H1 (cell line): ENCODE measurements at regions not wholly inside any gene's neighbourhood (a gene's known extent, or its start where the extent isn't known, plus 50 kb on each side); places are given as distances from the start of the nearest gene placed in this dataset.

ENCODE experiments used
- CTCF ChIA-PET: fragments of 300-600 bp; sonication (Branson Sonifier 250); formaldehyde crosslinking; loops from one replicate; lab custom pipeline; 2021; ENCODE audit not compliant: partially characterized antibody; lab: Charles Lee
- POLR2A ChIA-PET: fragments of 300-600 bp; sonication (Branson Sonifier 250); formaldehyde crosslinking; loops from one replicate; lab custom pipeline; 2021; ENCODE audit warnings: inconsistent platforms; ENCODE audit not compliant: partially characterized antibody; lab: Charles Lee
- DNase-seq, 2 experiments: peaks; one replicate each; pipeline versions ENCODE4 v3.0.0 to v3.0.0-alpha.2; 2010 to 2022; ENCODE audit warnings: low spot score in 2 of 2, low read depth in 1 of 2, mixed read lengths in 1 of 2
- FAIRE-seq: peaks from 2 replicates; lab custom pipeline; 2011; peaks lifted over from hg19 to GRCh38; lab: Jason Lieb, UNC
- H2AFZ ChIP-seq: 2 replicates; pipeline ENCODE4 v1.8.1; 2012; ENCODE audit warnings: low read length, inconsistent platforms
- H2AK5ac ChIP-seq: 2 replicates; pipeline ENCODE4 v1.6.1; 2013; ENCODE audit warnings: low read depth, low read length
- H2BK120ac ChIP-seq: replicated peaks from 2 replicates; pipeline ENCODE3; 2013; ENCODE audit warnings: low read depth, low read length, inconsistent platforms
- H2BK12ac ChIP-seq: 2 replicates; pipeline ENCODE4 v1.6.1; 2013; ENCODE audit warnings: low read depth, low read length
- H2BK15ac ChIP-seq: 2 replicates; pipeline ENCODE4 v1.6.1; 2013; ENCODE audit warnings: low read length
- H2BK20ac ChIP-seq: 2 replicates; pipeline ENCODE4 v1.6.1; 2013; ENCODE audit warnings: low read length
- H2BK5ac ChIP-seq: 2 replicates; pipeline ENCODE4 v1.6.1; 2013; ENCODE audit warnings: low read depth, low read length
- H3K14ac ChIP-seq: 2 replicates; pipeline ENCODE4 v1.6.1; 2013; ENCODE audit warnings: inconsistent platforms; ENCODE audit not compliant: insufficient read length
- H3K18ac ChIP-seq: 2 replicates; pipeline ENCODE4 v1.6.1; 2013; ENCODE audit warnings: low read length; ENCODE audit errors: extremely low read depth
- H3K23ac ChIP-seq: 2 replicates; pipeline ENCODE4 v1.6.1; 2013; ENCODE audit warnings: inconsistent platforms; ENCODE audit not compliant: insufficient read length
- H3K23me2 ChIP-seq: 2 replicates; pipeline ENCODE4 v1.6.1; 2013; ENCODE audit warnings: low read depth, low read length
- H3K27ac ChIP-seq: 2 replicates; pipeline ENCODE4 v1.6.1; 2011; ENCODE audit warnings: low read depth, low read length, inconsistent platforms
- H3K27me3 ChIP-seq, 4 experiments: replicated peaks in 1 of 4; 1 replicate in 1 of 4; 2 replicates in 3 of 4; pipeline versions ENCODE4 v1.6.1 to v1.8.1; 2011 to 2013; ENCODE audit warnings: low read length in 3 of 4, mild to moderate bottlenecking in 3 of 4, inconsistent platforms in 2 of 4, mixed read lengths in 2 of 4, moderate library complexity in 1 of 4; ENCODE audit not compliant: control insufficient read depth in 3 of 4, insufficient read depth in 3 of 4; ENCODE audit errors: extremely low read depth in 1 of 4
- H3K36me3 ChIP-seq, 4 experiments: 2 replicates each; pipeline versions ENCODE4 v1.6.1 to v1.8.1; 2011 to 2013; ENCODE audit warnings: mild to moderate bottlenecking in 4 of 4, low read length in 3 of 4, moderate library complexity in 2 of 4, control low read depth in 1 of 4, inconsistent platforms in 1 of 4; ENCODE audit not compliant: insufficient read depth in 4 of 4, control insufficient read depth in 2 of 4
- H3K4ac ChIP-seq: replicated peaks from 2 replicates; pipeline ENCODE3; 2013; ENCODE audit warnings: low read length, low read depth, mixed read lengths, inconsistent platforms; ENCODE audit not compliant: insufficient read length
- H3K4me1 ChIP-seq, 4 experiments: replicated peaks in 1 of 4; 1 replicate in 1 of 4; 2 replicates in 3 of 4; pipeline versions ENCODE4 v1.6.1 to v1.8.1; 2011 to 2013; ENCODE audit warnings: low read length in 3 of 4, inconsistent platforms in 2 of 4, mixed read lengths in 1 of 4; ENCODE audit not compliant: insufficient read depth in 4 of 4, control insufficient read depth in 3 of 4
- H3K4me2 ChIP-seq, 2 experiments: 2 replicates each; pipeline versions ENCODE4 v1.6.1 to v1.8.1; 2011 to 2013; ENCODE audit warnings: low read depth in 2 of 2, low read length in 2 of 2, control low read depth in 1 of 2, inconsistent platforms in 1 of 2, mild to moderate bottlenecking in 1 of 2; ENCODE audit not compliant: insufficient read depth in 1 of 2
- H3K4me3 ChIP-seq, 4 experiments: fragments of 200-600, 300-600 bp in 1 of 4; sonication (generic), shearing (Covaris generic), sonication (Bioruptor Twin) in 1 of 4; 2 replicates each; pipeline versions ENCODE4 v1.5.1 to v1.8.1; 2011 to 2016; ENCODE audit warnings: low read length in 4 of 4, low read depth in 3 of 4, control low read depth in 2 of 4, inconsistent platforms in 2 of 4, mild to moderate bottlenecking in 2 of 4, mixed read lengths in 1 of 4, moderate library complexity in 1 of 4; ENCODE audit not compliant: insufficient read depth in 2 of 4; ENCODE audit errors: extremely low read depth in 1 of 4
- H3K56ac ChIP-seq: replicated peaks from 2 replicates; pipeline ENCODE3; 2013; ENCODE audit warnings: low read depth, mild to moderate bottlenecking, mixed read lengths, low read length, inconsistent platforms; ENCODE audit not compliant: insufficient read length
- H3K79me1 ChIP-seq: 2 replicates; pipeline ENCODE4 v1.6.1; 2013; ENCODE audit warnings: low read depth, low read length, control low read depth
- H3K79me2 ChIP-seq, 2 experiments: 2 replicates each; pipeline versions ENCODE4 v1.6.1 to v1.8.1; 2012 to 2013; ENCODE audit warnings: low read length in 2 of 2, mild to moderate bottlenecking in 2 of 2, inconsistent platforms in 1 of 2; ENCODE audit not compliant: insufficient read depth in 2 of 2, control insufficient read depth in 1 of 2
- H3K9ac ChIP-seq, 4 experiments: replicated peaks in 1 of 4; 1 replicate in 1 of 4; 2 replicates in 3 of 4; pipeline versions ENCODE4 v1.6.1 to v1.8.1; 2011 to 2013; ENCODE audit warnings: low read depth in 3 of 4, low read length in 3 of 4, control low read depth in 2 of 4, mild to moderate bottlenecking in 2 of 4, moderate library complexity in 2 of 4, inconsistent platforms in 1 of 4; ENCODE audit errors: extremely low read depth in 1 of 4
- H3K9me3 ChIP-seq, 2 experiments: 2 replicates each; pipeline versions ENCODE4 v1.6.1 to v1.8.1; 2012 to 2013; ENCODE audit warnings: mild to moderate bottlenecking in 2 of 2, moderate library complexity in 2 of 2, control low read depth in 1 of 2, inconsistent platforms in 1 of 2, low read depth in 1 of 2, low read length in 1 of 2, mixed read lengths in 1 of 2; ENCODE audit not compliant: insufficient read depth in 2 of 2
- H4K20me1 ChIP-seq, 2 experiments: replicated peaks in 1 of 2; 2 replicates each; pipeline versions ENCODE3 to v1.8.1; 2011 to 2013; ENCODE audit warnings: inconsistent platforms in 2 of 2, low read length in 2 of 2, mild to moderate bottlenecking in 1 of 2; ENCODE audit not compliant: insufficient read depth in 2 of 2, control insufficient read depth in 1 of 2
- H4K5ac ChIP-seq: 2 replicates; pipeline ENCODE4 v1.6.1; 2013; ENCODE audit warnings: low read length, low read depth, mixed read lengths, inconsistent platforms; ENCODE audit not compliant: insufficient read length
- H4K8ac ChIP-seq: 2 replicates; pipeline ENCODE4 v1.8.0; 2013; ENCODE audit warnings: mild to moderate bottlenecking, moderate library complexity, low read length, inconsistent platforms; ENCODE audit not compliant: insufficient read depth; ENCODE audit errors: extremely low read depth
- H4K91ac ChIP-seq: replicated peaks from 2 replicates; pipeline ENCODE3; 2013; ENCODE audit warnings: low read length, mixed read lengths, inconsistent platforms; ENCODE audit not compliant: insufficient read length
- JUND ChIP-seq: IDR thresholded peaks from 2 replicates; pipeline ENCODE4 v1.6.1; 2011; ENCODE audit warnings: mild to moderate bottlenecking, improper control_type of control experiment, low read length
- SRF ChIP-seq: IDR thresholded peaks from 2 replicates; pipeline ENCODE4 v1.6.1; 2011; ENCODE audit warnings: mild to moderate bottlenecking, low read depth, low read length, moderate library complexity
- WGBS, 2 experiments: shearing (Covaris generic) in 1 of 2; methylation state at CpG; one replicate each; pipeline versions ENCODE4 v1.1.6 to v1.1.7; 2013 to 2015; ENCODE audit warnings: low lambda C conversion rate in 2 of 2, mixed read lengths in 2 of 2, inconsistent platforms in 1 of 2, low coverage in 1 of 2, missing lambda C conversion rate in 1 of 2; ENCODE audit not compliant: insufficient replicate concordance in 2 of 2, insufficient coverage in 1 of 2, insufficient read length in 1 of 2; ENCODE audit errors: extremely low coverage in 1 of 2, missing lambda C conversion rate in 1 of 2; 5-methylcytosine and 5-hydroxymethylcytosine counted together

GRCh38 chr1:181918880-181919525 lies 142.5 kb downstream of the ZNF648 start:
- H3K4me2 ChIP-seq = no peak overlapping the region; a peak in 1 of 4 replicates
- no peak overlapping the region for H2BK5ac ChIP-seq
- no peak overlapping the region for H2BK120ac ChIP-seq
- no peaks in the 10 kb centered on the region for H3K79me1 ChIP-seq
- H3K14ac ChIP-seq = no peak overlapping the region
- 79% methylated on average over 7 of the region's 7 CpGs; no CpG with 5 or more reads in 1 of the 2 experiments for WGBS, 2 experiments
- no peak overlapping the region for H2BK20ac ChIP-seq
- ChIA-PET CTCF (interaction anchor here (0.8 to 8.5 kb wide), 28 partner anchors 9 to 441 kb away, joined by 3 to 54 read pairs (median 4); partner anchors contain the start of gene CACNA1E), POLR2A (interaction anchor here (0.9 kb wide), 1 partner anchor 436 kb away, joined by 3 read pairs; the partner anchor contains the start of gene CACNA1E)
- H3K23me2 ChIP-seq = no peaks in the 10 kb centered on the region
- no peak overlapping the region; a peak in 1 of 7 replicates for H3K9ac ChIP-seq
- no peak overlapping the region for H4K5ac ChIP-seq
- H2BK12ac ChIP-seq = no peak overlapping the region
- H3K4ac ChIP-seq = no peak overlapping the region
- H3K23ac ChIP-seq = no peak overlapping the region
- H3K79me2 ChIP-seq = no peaks in the 10 kb centered on the region
- H2AK5ac ChIP-seq = no peak overlapping the region
- peaks cover 0 to 3% (median 1%) of the 10 kb centered on the region in 4 experiments; a peak in 4 of 7 replicates for H3K4me1 ChIP-seq
- H3K27me3 ChIP-seq = no peaks in the 10 kb centered on the region
- no peak overlapping the region for H3K27ac ChIP-seq
- DNase-seq (peak in 1 of 2 experiments; percentile 49), FAIRE-seq (no peak)
- no peaks in the 10 kb centered on the region for H3K9me3 ChIP-seq
- 0 out of 2 replicates have a peak overlapping the region, but pooled peaks have one; percentile 77 for H2BK15ac ChIP-seq
- H3K36me3 ChIP-seq = no peaks in the 10 kb centered on the region
- peak overlapping the region; percentile 78; the same call in 1 of the 2 replicates for H3K18ac ChIP-seq
- H4K91ac ChIP-seq = no peak overlapping the region
- no peak overlapping the region for H3K56ac ChIP-seq
- no peak overlapping the region; the same call in 1 of the 2 replicates for H4K8ac ChIP-seq
- no peaks in the 10 kb centered on the region for H4K20me1 ChIP-seq
- H2AFZ ChIP-seq = peak overlapping the region; percentile 78; the same call in 1 of the 2 replicates
- H3K4me3 ChIP-seq = no peak overlapping the region
- no peak for TF ChIP-seq SRF
- TF ChIP-seq JUND = peak; percentile 81; the same call in 1 of the 2 replicates
